ENCODE measurements at regions not wholly inside any gene's neighbourhood (a gene's known extent, or its start where the extent isn't known, plus 50 kb on each side); places are given as distances from the start of the nearest gene placed in this dataset.

- TF ChIP-seq EZH2 (IDR thresholded peaks at IDR 0.05; ENCODE audit: low read length, missing control alignments) (no peak), CTCF (conservative IDR thresholded peaks at IDR 0.05 in 1 of 2, IDR thresholded peaks at IDR 0.05 in 1 of 2; ENCODE audit: low read depth in 1 of 2, low read length in 2 of 2) (no peak)
Measured at GRCh38 chr1:216936779-216937178, 213.6 kb upstream of the ESRRG start.

Measured in fibroblast of lung (primary cell).